Hematopoietic multipotent progenitor cell treated with erythropoietin and hydrocortisone succinate and interleukin-3 and kit ligand, for 8 days (in vitro differentiated cells): ENCODE measurements at regions not wholly inside any gene's neighbourhood (a gene's known extent, or its start where the extent isn't known, plus 50 kb on each side); places are given as distances from the start of the nearest gene placed in this dataset.
A peak's percentile ranks its signal among the peaks of the same experiment; 100 is the strongest.
"Not testable (repeated sequence)": the region's sequence is repeated elsewhere in the genome, so short reads cannot be mapped to it uniquely, and the experiment has no call there.

Experiments used
- DNase-seq: peaks from one replicate; pipeline ENCODE4 v3.0.0-alpha.2; 2015

DNA sequence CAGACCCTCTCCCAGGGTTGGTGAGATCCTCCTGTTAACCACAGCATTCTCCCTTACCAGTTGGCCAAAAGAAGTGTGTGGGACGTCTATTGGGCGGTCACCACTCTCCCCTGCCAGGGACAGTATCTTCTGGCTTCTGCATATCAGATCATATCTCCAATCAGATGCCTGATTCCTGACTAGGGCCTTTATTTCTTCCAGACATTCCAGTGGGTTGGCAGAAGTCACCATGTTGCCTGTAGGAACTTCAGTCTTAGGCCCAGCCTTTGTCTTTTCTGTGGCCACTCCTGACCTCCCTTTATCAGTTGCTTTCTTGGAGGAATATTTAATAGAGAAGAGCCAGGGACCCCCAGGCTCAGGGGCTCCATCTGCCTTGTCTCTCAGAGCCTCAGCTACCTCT lies 130.4 kb upstream of the F3 start:
- DNase-seq, result no peak

DNA sequence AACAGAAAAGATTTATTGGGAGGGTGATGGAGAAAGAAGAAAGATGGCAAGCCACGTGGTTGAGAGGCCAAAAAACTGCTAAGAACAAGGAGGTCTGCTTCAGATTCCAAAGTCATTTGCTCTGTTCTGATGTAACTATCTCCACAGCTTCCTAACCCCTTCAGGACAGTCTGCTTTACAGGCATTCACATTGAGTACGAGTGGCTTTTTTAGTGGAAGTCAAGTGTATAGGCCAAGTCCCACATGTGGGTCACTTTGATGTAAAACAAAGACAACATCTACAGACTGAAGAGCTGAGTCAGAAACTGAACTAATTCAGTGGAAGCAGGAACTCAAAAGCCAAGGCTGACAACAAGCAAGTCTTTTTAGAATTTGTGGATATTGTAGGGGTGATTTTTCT lies 128.7 kb upstream of the F3 start:
- no peak for DNase-seq

DNA sequence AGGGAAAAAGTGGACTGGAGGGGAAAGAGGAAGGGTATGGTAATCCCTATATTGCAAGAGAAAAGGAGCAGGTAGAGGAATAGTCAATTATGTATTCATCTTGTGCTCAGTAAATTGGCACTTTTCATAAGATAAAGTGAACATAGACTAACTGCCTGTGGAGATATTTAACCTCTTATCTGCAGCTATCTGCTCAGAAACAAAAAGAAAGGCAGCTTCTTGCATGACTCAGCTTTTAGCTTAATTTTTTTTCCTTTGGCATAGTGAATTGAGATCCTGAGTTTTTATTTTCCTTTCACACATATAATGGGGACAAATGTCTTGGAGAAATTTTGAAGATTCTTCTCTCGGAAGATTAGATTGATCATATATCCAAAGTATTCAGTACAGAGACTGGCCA lies 127.6 kb upstream of the F3 start:
- DNase-seq, result peak; percentile 54

DNA sequence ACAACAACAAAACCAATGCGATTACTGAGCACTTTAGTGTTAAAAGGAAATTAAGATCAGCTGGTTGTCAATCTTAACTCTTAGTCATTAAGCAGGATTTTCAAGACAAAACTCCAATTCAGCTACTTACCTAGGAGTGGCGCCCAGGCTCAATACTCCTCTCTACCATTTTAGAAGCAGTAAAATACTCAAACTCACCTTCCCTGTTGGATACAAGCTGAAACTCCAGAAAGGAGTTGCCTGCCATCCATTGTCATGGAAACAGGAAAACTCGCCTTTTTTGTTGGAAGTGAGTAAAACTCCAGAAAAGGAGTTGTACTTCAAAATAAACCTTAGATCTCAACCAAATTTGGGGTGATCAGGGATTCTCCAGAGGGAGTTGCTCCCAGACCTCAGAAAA lies 127.0 kb upstream of the F3 start:
- no peak for DNase-seq

DNA sequence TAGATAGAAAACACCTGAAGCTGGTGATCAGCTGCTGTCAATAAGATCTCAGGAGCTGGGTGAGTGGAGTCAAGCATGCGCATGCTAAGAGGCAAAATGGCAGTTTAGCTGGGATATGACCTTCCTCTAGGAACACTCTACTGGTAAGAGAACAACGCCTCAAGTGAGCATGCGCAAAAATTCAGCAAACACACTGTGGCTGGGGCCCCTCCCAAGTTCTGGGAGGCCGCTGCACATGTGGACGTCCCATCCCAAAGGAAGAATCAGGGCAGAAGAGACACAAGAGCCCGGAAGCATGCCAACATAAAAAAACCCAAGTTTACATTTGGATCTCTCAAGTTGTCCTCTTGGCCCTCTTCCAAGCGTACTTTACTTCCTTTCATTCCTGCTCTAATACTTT lies 126.3 kb upstream of the F3 start:
- DNase-seq, result no peak

DNA sequence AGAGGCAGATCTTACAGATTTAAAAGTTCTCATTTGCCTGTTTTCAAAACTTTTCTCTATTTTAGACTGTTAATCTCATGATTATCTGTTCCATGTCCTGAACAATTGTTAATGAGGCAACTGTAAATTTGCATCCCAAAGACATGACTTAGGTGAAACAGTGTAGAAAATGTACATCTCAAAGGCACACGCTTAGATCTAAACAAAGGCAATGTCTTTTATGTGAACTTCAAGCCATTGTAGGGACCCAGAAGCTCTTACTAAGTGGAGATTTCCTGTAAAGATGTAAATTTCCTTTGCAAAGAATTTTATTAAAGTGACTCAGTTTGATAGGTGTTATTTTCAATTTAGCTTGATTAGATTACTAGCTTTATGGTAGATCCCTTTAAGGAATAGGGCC lies 125.2 kb upstream of the F3 start:
- no peak for DNase-seq

DNA sequence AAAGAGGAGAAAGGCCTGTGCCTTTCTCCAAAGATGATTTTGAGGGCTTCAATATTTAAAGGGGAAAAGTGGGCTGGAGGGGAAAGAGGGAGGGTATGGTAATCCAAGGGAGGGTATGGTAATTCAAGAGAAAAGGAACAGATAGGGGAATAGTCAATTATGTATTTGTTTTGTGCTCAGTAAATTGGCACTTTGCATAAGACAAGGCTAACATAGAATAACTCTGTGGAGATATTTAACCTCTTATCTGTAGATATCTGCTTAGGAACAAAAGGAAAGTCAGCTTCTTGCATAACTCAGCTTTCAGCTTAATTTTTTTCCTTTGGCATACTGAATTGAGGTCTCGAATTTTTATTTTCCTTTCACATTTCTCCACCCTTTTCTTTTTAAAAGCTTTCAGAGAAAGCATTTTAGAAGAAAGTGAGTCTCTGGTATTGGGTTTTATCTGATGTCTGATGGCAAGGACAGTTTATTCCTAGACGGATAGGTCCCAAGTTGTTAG lies 119.9 kb upstream of the F3 start:
- DNase-seq, result no peak

DNA sequence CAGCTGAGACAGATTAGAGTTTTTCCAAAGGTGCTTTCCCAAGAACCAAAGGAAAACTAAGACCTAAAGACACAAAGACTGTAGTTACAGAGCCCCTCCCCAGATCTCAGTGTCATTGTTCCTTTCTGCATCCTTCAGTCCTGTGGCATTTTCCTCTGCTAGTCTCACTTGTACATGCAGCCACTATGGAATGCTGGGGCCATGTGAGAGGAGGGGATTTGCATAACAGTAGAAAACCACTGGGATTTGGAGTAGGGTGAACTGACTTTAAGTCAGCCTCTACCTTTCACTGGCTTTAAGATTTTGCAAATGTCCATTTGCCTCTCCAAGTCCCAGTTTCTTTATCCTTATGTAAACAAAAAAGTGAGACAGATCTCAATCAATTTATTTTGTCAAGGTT lies 119.4 kb upstream of the F3 start:
- no peak for DNase-seq

DNA sequence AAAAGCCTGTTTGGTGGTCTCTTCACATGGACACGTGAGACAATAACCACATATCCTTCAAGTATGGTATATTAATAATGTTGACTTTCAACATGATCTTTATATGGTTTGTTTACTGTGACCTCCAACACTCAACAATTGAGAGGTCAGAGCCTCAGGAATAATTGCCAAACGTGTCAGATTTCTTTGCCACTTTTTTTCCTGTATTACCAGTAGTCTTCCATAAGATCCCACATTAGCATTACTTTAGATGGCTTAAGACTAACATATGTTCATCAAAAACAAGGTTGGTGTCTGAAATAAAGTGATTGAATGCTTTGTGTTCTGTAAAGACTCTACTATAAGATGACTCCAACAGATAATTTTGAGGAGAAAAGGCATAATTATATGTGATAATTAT lies 118.7 kb upstream of the F3 start:
- no peak for DNase-seq

DNA sequence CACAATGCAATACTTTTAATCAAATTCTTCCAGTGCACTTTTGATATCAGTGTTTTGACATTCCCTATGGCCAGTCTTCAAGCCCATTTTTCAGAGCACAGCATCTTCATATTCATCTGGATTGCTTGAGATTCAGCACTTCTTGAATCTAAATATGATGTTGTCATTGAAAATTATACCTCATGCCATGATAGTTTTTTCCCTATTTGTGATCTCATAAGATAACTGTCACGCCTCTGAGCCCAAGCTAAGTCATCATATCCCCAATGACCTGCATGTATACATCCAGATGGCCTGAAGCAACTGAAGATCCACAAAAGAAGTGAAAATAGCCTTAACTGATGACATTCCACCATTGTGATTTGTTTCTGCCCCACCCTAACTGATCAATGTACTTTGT lies 117.6 kb upstream of the F3 start:
- not testable (repeated sequence) for DNase-seq

DNA sequence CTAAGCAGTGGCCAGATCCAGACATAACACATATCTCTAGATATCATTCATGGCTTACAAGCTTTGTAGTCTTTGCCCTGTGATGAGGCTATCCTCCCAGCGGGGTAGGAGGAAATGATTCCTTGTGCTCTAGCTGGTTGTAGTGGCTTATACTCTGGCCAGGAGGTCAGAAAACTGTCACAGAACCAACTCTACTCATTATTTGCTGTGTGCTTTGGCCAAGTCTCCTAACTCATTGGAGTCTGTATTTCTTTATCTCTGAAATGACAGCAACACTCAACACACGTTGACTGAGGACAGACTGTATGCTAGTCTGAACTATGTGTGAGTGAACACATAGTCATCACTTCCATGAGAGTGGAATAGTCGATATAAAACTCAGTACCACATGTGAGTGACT lies 116.7 kb upstream of the F3 start:
- DNase-seq, result no peak

DNA sequence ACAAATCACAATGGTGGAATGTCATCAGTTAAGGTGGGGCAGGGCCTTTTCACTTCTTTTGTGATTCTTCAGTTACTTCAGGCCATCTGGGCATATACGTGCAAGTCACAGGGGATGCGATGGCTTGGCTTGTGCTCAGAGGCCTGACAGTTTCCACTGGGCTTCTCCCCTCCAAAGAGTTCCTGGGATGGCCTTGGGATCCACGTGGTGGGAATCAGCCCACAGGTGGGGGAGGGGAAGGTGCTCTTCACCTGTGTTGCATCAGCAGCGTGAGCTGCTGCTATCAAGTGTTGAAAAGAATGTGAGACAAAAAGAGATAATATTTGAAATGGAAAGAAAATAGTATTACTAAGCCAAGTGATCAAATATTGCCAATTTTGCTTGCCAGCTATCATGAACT lies 116.2 kb upstream of the F3 start:
- DNase-seq, result not testable (repeated sequence)

DNA sequence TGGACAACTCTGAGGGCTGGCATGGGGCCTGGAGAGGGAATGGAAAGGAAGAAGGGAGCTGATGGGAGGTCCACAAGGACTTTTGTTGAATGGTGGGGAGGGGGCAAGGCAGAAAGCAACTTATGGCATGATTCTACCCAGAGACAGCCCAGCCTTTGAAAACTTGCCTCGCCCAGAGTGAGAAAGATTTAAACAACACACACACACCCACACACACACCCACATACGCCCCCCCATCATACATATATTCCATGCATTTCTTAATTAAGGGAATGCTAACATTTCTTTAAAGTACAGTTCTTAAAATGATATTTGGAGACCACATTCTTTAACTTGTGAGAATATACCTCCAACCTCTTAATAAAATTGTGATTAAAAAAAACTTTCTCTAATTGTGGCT lies 115.4 kb upstream of the F3 start:
- no peak for DNase-seq

DNA sequence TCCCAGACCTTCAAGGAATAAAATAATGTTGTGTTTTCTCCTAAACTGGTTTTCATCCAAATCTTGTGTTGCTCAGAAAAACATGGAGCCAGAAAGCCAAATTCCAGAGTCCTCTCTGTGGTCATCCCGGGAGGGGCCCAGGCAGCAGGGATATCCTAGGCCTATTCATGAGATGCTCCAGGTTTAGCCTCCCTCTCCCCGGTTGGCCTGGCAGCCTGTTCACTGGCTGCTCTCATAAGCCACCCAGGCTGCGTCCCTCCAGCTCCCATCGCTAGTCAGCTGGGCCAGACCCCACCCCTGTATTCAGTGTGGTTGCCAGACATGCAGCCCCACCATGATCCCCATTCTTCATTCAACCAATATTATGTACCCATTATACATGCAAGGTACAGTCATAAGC lies 113.4 kb upstream of the F3 start:
- no peak for DNase-seq

DNA sequence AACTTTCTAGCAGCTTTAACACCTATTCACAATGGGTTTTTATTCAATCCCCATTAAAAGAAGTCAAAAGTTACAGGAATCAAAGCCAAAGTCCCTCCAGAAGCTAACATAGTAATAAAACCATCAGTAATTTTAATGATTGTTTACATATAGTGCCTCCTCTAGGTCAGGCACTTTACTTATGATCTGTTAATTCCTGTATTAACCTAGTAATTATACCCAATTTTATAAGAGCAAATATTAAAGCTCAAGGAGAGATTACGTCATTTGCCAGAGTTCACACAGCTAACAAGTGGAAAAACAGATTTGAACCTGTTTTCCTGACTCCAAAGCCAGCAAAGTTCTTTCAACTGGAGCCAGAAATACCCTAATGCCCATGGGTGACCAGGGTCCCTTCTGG lies 112.9 kb upstream of the F3 start:
- DNase-seq, result no peak

DNA sequence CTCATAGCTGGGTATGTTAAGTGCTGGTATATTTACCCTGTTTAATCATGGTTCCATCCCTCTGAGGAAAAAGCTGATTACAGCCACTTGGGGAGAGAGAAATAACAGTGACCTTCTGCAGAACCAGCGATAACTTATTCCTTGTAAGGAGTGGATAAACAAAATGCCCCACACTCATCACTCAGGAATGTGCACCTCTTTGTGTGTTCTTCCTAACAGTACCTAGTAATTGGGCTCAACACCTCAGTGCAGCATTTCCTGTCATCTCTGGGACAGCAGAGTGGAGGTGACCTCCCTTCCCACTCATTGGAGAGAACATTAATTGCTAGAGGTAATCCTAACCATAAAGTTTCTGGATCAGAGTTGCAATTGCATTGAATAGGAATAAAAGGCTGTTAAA lies 112.5 kb upstream of the F3 start:
- DNase-seq, result no peak

DNA sequence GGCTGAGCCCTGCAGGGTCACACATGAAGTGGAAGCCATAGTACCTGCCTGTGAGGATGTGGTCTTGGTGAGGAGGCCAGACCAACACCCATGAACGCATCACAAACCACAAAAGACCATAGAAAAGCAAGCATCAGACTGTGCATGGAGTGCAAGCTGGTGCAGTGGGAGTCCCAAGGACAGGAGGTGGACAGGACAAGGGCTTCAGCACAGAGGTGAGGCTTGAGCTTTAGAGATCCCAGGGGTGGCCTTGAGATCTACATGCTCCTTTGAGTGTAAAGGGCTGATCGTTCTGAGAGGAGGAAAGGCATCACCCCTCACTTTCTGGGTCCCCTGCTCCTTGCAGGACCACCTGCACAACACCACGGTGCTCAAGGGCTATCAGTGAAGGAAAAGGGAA lies 111.9 kb upstream of the F3 start:
- DNase-seq, result no peak

DNA sequence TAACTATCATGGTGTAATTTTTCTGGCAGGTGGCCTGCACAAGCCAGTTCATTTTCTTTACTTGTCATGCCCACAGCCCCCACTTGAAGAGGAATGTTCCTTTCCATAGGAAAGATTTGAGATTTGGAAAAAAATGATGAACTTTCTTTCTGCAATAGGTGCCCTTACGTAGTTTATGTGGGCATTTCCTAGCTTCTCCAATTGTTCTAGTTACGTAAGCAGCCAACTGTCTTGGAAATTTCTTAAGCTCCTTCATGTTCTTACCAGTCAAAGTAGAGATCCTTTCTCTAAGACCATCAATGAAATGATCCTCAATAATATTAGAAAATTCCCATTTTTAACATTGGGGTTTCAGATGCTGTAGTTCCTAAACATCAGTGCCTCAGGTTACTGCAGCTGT lies 109.5 kb upstream of the F3 start:
- DNase-seq, result no peak

DNA sequence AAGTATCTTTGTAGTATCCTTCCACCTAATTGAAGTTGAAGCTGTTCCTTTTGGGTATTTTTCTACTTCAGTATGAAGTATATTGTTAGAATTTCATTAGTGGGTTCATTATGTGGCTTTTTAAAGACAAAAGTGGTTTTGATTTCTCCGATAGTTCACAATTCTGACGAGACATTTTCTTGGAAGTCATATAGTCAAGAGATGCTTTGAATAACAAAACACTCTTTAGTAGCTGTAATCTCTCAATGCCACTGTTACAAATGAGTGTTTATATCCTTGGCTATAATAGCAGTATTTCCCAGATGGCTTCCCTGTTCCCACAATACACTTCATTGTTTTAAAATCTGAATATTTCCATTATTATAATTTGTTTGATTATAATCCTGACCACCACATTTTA lies 108.7 kb upstream of the F3 start:
- DNase-seq, result no peak

DNA sequence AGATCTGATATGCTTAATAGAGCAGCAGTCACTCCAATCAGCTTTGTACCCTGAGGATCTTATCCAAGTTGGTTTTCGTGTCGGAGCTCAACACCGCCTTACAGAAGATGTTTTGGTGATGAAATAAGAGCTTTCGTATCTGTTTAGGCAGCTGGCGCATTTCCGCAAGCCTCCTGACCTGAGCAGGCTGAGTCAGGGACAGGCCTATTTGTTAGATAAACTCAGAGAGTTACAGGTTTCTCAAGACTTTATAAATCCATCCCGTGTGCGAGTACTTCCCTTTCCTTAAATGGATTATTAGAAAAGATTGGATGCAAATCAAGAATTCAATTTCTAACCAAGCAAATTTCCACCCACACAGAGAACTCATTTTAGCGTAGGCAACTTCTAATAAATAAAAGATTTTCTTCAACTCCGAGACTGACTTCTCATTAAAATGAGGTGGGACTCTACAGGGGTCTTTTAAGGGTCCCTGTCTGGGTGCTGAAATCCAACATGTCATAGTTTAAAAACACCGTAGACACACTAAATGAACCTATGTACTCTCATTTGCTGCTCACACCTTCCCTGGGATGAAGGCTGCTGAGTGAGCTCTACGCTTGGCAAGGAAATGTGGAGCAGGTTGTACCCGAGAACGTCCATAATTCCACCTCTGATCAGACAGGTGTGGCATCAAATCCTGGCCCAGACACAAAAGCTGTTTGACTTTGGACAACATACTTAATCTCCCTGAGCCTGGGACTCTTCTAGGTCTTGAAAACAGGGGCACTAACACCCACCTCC lies 106.9 kb upstream of the F3 start:
- no peak for DNase-seq

DNA sequence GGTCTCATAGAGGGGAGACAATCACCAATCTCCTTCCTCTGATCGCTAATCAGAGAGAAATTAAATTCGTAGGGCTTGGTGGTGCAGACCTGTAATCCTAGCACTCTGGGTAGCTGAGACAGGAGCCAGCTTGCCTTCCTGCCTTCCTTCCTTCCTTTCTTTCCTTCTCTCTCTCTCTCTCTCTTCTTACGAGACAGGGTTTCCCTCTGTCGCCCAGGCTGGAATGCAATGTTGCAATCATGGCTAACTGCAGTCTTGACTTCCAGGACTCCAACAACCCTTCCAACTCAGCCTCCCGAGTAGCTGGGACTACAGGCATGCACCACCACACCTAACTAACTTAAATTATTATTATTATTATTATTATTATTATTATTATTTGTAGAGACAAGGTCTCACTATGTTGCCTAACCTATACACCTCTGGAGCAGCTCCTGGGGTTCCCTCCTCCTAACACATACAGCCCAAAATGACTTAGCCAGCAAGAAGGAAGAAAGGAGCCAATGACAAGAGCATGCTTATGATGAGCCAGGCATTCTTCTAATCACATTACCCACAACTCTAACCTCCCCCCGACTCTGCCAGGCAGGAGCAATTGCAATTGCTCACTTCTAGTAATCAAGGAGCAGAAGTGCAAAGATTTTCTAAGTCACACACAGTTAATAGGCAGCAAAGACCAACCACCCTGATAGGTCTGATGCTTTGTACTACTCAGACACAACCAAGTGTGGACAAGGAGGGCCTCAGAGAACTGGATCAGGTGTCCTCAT lies 105.4 kb upstream of the F3 start:
- DNase-seq, result no peak

DNA sequence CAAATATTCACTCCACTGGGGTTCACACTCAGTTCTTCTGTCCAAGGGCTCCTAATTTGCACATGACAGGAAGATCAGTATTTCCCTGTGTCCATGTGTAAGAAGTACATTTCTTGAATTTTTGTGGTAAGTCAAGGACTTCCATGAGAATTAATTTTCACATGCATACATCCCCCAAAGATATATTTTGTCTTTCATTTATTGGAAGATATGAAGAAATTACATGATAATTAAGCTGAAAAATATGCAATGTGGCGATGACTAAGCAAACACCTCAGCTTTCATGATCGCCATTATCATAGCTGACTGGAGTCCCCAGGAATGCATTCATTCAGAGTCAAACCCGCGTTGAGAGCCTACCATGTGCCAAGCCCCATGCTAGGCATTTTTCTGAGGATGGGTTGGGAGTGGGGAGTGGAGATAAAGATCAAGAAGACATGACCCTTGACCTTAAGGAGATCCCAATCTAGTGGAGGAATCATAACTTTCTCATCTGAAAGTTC lies 104.6 kb upstream of the F3 start:
- DNase-seq, result no peak

DNA sequence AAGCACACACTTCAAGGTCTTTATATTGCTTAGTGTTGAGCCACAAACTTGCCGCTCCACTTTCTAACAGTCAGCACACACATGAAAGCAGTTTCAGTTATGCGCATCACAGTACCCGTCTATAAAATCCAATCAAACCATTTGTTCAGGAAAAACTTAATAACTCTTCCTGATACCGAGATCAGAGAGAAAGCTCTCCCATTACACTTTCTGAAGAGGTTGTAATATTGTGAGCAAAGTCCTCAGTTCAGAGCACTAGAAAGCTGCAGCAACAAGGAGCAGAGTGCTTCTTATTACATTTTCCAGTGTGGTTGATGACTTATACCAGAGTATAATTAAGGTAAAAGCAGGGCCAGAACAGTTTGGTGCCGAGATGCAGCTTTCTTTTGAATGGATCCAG lies 102.8 kb upstream of the F3 start:
- no peak for DNase-seq

DNA sequence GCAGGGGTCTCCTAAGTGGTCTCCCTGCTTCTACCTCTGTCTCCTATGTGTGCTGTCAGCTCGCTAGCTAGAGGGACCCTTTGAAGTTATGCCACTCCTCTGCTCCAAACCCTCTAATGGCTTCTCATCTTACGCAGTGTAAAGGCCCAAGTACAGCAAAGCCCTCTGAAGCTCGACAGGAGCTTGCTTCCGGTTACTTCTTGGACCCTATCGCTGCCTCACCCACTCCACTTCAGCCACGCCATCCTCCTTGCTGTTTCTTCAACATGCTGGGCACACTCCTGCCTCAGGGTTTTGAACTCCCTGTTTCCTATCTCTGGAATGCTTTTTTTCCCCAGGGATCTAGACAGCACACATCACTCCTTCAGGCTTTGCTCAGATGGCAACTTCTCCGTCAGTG lies 102.3 kb upstream of the F3 start:
- no peak for DNase-seq
